ENCODE measurements at regions not wholly inside any gene's neighbourhood (a gene's known extent, or its start where the extent isn't known, plus 50 kb on each side); places are given as distances from the start of the nearest gene placed in this dataset.

GRCh38 chr2:195027947-195028346 is 629.1 kb upstream of the SLC39A10 start:
- no peaks in the 10 kb centered on the region for H3K27me3 ChIP-seq
- WGBS, 2 donors, result 59 to 64% methylated on average over 4 of the region's 4 CpGs
- no peaks in the 10 kb centered on the region for H3K4me1 ChIP-seq
- H3K27ac ChIP-seq, result no peak overlapping the region
- no peaks in the 10 kb centered on the region for H3K9me3 ChIP-seq
- no peak for DNase-seq
- no peak overlapping the region for H3K4me3 ChIP-seq (replicated peaks in 1 of 3)
- TF ChIP-seq, protein P1, sequence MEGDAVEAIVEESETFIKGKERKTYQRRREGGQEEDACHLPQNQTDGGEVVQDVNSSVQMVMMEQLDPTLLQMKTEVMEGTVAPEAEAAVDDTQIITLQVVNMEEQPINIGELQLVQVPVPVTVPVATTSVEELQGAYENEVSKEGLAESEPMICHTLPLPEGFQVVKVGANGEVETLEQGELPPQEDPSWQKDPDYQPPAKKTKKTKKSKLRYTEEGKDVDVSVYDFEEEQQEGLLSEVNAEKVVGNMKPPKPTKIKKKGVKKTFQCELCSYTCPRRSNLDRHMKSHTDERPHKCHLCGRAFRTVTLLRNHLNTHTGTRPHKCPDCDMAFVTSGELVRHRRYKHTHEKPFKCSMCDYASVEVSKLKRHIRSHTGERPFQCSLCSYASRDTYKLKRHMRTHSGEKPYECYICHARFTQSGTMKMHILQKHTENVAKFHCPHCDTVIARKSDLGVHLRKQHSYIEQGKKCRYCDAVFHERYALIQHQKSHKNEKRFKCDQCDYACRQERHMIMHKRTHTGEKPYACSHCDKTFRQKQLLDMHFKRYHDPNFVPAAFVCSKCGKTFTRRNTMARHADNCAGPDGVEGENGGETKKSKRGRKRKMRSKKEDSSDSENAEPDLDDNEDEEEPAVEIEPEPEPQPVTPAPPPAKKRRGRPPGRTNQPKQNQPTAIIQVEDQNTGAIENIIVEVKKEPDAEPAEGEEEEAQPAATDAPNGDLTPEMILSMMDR (IDR thresholded peaks at IDR 0.05), result no peak
- no peak for TF ChIP-seq POLR2A (IDR thresholded peaks at IDR 0.05)
- H3K36me3 ChIP-seq, result no peaks in the 10 kb centered on the region
- intact Hi-C loops (cut with DNase I), result no loop called here

DNA sequence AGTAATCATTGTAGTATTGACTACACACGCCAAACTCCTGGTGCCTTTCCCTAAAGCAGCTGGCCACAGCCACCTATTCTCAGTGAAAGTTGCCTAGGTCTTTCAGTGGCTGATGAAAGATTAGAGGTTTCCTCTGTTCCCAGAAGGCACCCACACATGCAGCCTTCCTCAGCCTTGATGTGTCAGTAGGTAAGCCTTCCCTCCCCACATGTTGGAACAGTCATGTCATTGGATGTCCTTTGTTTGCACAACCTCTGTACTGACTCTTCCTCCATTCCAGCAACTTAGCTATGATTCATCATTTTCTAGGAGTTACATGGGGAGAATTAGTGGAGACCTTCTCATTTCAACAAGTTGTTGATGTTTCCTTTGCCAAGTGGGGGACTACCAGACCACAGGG is 630.8 kb upstream of the SLC39A10 start:
- no peak for DNase-seq
- TF ChIP-seq POLR2A (IDR thresholded peaks at IDR 0.05), result no peak
- TF ChIP-seq, protein P1 (IDR thresholded peaks at IDR 0.05), result no peak
- no peaks in the 10 kb centered on the region for H3K36me3 ChIP-seq
- H3K4me1 ChIP-seq, result no peaks in the 10 kb centered on the region
- H3K27me3 ChIP-seq, result no peaks in the 10 kb centered on the region
- no peak overlapping the region for H3K4me3 ChIP-seq (replicated peaks in 1 of 3)
- H3K27ac ChIP-seq, result no peak overlapping the region
- intact Hi-C loops (cut with DNase I), result no loop called here
- WGBS, 2 donors, result 95 to 100% methylated on average over 1 of the region's 1 CpG
- no peaks in the 10 kb centered on the region for H3K9me3 ChIP-seq

GRCh38 chr2:195022508-195022830 is 634.6 kb upstream of the SLC39A10 start:
- no peaks in the 10 kb centered on the region for H3K4me1 ChIP-seq
- no peaks in the 10 kb centered on the region for H3K27me3 ChIP-seq
- TF ChIP-seq, protein P1 (IDR thresholded peaks at IDR 0.05), result no peak
- no peak for TF ChIP-seq POLR2A (IDR thresholded peaks at IDR 0.05)
- 72 to 83% methylated on average over 4 of the region's 4 CpGs for WGBS, 2 donors
- intact Hi-C loops (cut with DNase I), result no loop called here
- H3K27ac ChIP-seq, result no peak overlapping the region
- H3K4me3 ChIP-seq (replicated peaks in 1 of 3), result no peak overlapping the region
- no peaks in the 10 kb centered on the region for H3K9me3 ChIP-seq
- no peak for DNase-seq
- H3K36me3 ChIP-seq, result no peaks in the 10 kb centered on the region

DNA sequence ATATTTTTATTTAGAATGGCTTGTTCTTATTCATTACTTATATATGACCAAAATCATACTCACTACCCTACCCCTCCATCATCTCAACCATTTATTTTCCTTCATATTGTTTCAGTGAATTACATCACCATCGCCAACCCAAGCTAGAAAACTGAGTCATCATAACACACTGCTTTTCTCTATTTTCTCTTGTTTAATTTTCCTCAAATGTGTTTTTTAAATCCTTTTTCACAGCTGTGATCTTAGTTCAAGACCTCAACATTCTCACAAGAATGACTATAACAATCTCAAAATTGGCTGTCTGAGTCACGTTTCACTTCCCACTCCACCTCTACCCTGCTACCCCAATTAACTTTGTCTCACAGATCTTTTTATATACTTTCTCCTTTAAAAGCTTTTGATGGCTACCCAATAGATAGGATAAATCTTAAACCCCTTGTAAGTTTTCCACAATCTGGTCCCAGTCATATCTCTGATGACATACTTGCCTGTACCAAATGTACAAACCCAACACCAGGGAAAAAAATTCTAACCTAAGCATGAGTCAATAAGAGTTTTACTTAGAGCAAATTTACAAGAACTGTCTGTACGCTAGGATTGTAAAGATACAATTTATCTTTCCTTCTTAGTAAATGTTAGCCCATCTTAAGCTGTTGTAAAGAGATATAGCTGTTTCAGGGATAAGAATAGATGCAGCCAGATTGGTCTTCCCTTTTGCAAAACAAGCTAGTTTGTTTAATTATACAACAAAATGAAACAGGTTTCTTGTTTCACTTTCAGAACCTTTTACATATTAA is 635.1 kb upstream of the SLC39A10 start:
- intact Hi-C loops (cut with DNase I), result no loop called here
- DNase-seq, result no peak
- TF ChIP-seq, protein P1 (IDR thresholded peaks at IDR 0.05), result no peak
- no peak for TF ChIP-seq POLR2A (IDR thresholded peaks at IDR 0.05)
- Histone ChIP-seq H3K36me3 (no peaks in the 10 kb centered on the region), H3K4me3 (replicated peaks in 1 of 3) (no peak overlapping the region), H3K4me1 (no peaks in the 10 kb centered on the region), H3K27me3 (no peaks in the 10 kb centered on the region), H3K27ac (no peak overlapping the region), H3K9me3 (no peaks in the 10 kb centered on the region)
- whole genome bisulfite sequencing, 2 donors, result 81 to 85% methylated on average over 3 of the region's 3 CpGs

DNA sequence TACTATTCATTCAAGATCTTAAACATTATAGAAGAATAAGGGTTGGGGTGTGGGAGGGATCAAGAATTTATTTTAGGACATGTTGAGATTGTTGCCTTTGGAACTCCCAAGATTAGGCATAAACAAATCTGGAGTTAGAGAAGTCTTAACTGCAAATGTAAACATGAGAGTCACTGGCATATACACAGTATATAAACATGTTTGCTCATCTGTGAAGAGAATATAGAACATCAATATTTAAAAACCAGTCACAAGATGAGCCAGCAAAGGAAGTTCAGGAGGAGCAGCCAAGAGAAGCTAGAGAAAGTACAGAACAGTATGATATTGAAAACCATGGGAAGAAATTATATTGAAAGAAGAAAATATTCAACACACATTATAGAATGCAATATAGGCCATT is 638.6 kb upstream of the SLC39A10 start:
- Histone ChIP-seq H3K27ac (no peak overlapping the region), H3K9me3 (no peaks in the 10 kb centered on the region), H3K4me1 (no peaks in the 10 kb centered on the region), H3K27me3 (no peaks in the 10 kb centered on the region), H3K36me3 (no peaks in the 10 kb centered on the region), H3K4me3 (replicated peaks in 1 of 3) (no peak overlapping the region)
- intact Hi-C loops (cut with DNase I), result no loop called here
- no peak for DNase-seq
- TF ChIP-seq, protein P1 (IDR thresholded peaks at IDR 0.05), result no peak
- TF ChIP-seq POLR2A (IDR thresholded peaks at IDR 0.05), result no peak
